HG02885 (cell line): ENCODE measurements at regions not wholly inside any gene's neighbourhood (a gene's known extent, or its start where the extent isn't known, plus 50 kb on each side); places are given as distances from the start of the nearest gene placed in this dataset.
"Not testable (repeated sequence)": the region's sequence is repeated elsewhere in the genome, so short reads cannot be mapped to it uniquely, and the experiment has no call there.

Experiments used
- ATAC-seq: cut with Tn5 transposase; IDR thresholded peaks from one replicate; pipeline ENCODE4 v1.9.1; 2021; ENCODE audit warnings: mild to moderate bottlenecking; ENCODE audit not compliant: unreplicated experiment, poor library complexity

- no peak for ATAC-seq
Observed at GRCh38 chr6:3919849-3920248, 70.7 kb downstream of the FAM50B start.

GRCh38 chr6:3920321-3920720 lies 71.1 kb downstream of the FAM50B start:
- ATAC-seq = no peak

- ATAC-seq = no peak
Observed at GRCh38 chr6:3921663-3922062, 72.5 kb downstream of the FAM50B start.

- not testable (repeated sequence) for ATAC-seq
Observed at GRCh38 chr6:3922619-3923018, 73.4 kb downstream of the FAM50B start.

- not testable (repeated sequence) for ATAC-seq
Observed at GRCh38 chr6:3925223-3926149, 76.3 kb downstream of the FAM50B start.

GRCh38 chr6:3926150-3926482 lies 76.9 kb downstream of the FAM50B start:
- no peak for ATAC-seq

- ATAC-seq = no peak
Observed at GRCh38 chr6:3928111-3928510, 78.9 kb downstream of the FAM50B start.

- ATAC-seq = no peak
Observed at GRCh38 chr6:3929281-3929798, 80.2 kb downstream of the FAM50B start.

- ATAC-seq = no peak
Observed at GRCh38 chr6:3937438-3937837, 88.3 kb downstream of the FAM50B start.

GRCh38 chr6:3938715-3939367 lies 89.7 kb downstream of the FAM50B start:
- no peak for ATAC-seq

GRCh38 chr6:3939368-3939958 lies 90.3 kb downstream of the FAM50B start:
- no peak for ATAC-seq

- no peak for ATAC-seq
Observed at GRCh38 chr6:3939964-3940363, 90.8 kb downstream of the FAM50B start.

- ATAC-seq = no peak
Observed at GRCh38 chr6:3940703-3941102, 91.5 kb downstream of the FAM50B start.

GRCh38 chr6:3943331-3943765 lies 94.2 kb downstream of the FAM50B start:
- ATAC-seq = no peak

- no peak for ATAC-seq
Observed at GRCh38 chr6:3944246-3944645, 95.1 kb downstream of the FAM50B start.

- no peak for ATAC-seq
Observed at GRCh38 chr6:3946778-3947177, 97.6 kb downstream of the FAM50B start.

- no peak for ATAC-seq
Observed at GRCh38 chr6:3948866-3949265, 99.7 kb downstream of the FAM50B start.

- ATAC-seq = no peak
Observed at GRCh38 chr6:3949521-3949920, 100.3 kb downstream of the FAM50B start.

- no peak for ATAC-seq
Observed at GRCh38 chr6:3956054-3956453, 106.9 kb downstream of the FAM50B start.

- no peak for ATAC-seq
Observed at GRCh38 chr6:3957321-3957720, 108.1 kb downstream of the FAM50B start.

- no peak for ATAC-seq
Observed at GRCh38 chr6:3958255-3958654, 109.1 kb downstream of the FAM50B start.
